HG02870 (cell line): ENCODE measurements at regions not wholly inside any gene's neighbourhood (a gene's known extent, or its start where the extent isn't known, plus 50 kb on each side); places are given as distances from the start of the nearest gene placed in this dataset.

Source experiments
- ATAC-seq: cut with Tn5 transposase; IDR thresholded peaks from one replicate; pipeline ENCODE4 v1.9.1; 2021; ENCODE audit warnings: mild to moderate bottlenecking, moderate library complexity; ENCODE audit not compliant: unreplicated experiment

DNA sequence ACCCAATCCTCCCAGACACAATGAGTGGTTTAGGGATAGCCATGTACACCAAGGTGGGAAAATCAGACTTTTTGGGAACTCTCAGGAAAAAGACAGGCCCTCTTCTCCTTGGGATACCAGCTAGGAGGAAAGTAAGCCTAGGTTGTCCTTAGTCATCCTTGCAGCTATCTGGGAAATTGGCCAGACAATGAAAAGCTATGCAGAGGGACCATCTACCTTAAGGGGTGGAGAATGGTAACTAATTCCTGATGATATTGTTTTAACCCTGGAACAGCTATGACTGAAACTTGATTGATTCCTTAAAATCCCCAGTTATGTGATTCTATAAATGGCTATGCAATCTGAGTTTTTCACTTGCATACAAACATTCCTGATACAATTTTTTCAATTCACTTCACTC, 88.9 kb upstream of the BNC2 start:
- ATAC-seq = no peak

- ATAC-seq = no peak
Measured at GRCh38 chr9:16954040-16954439, 83.6 kb upstream of the BNC2 start.

DNA sequence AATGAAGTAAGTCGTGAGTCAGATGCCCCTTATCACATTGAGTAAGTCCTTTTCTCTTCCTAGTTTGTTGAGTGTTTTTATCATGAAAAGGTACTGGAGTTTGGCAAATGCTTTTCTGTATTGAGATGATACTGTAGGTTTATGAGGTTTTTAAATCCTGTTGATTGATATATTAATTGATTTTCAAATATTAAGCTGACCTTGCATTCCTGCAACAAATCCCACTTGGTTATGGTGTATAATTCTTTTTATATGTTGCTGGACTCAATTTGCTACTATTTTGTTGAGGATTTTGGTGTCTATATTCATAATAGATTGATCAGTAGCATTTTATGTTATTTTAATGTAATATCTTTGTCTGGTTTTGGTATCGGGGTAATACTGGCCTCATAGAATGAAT, 81.0 kb upstream of the BNC2 start:
- ATAC-seq = no peak

- ATAC-seq = no peak
Measured at GRCh38 chr9:16950051-16950450, 79.6 kb upstream of the BNC2 start.

GRCh38 chr9:16930578-16930977, 60.1 kb upstream of the BNC2 start:
- ATAC-seq = no peak

- ATAC-seq = no peak
Measured at GRCh38 chr9:16928179-16928945, 57.9 kb upstream of the BNC2 start.

- no peak for ATAC-seq
Measured at GRCh38 chr9:16925426-16925825, 55.0 kb upstream of the BNC2 start.

- ATAC-seq = no peak
Measured at GRCh38 chr9:16924311-16924915, 53.9 kb upstream of the BNC2 start.

GRCh38 chr9:16921855-16922254, 51.4 kb upstream of the BNC2 start:
- no peak for ATAC-seq
